ENCODE measurements at regions not wholly inside any gene's neighbourhood (a gene's known extent, or its start where the extent isn't known, plus 50 kb on each side); places are given as distances from the start of the nearest gene placed in this dataset.
A peak's percentile ranks its signal among the peaks of the same experiment; 100 is the strongest.

DNA sequence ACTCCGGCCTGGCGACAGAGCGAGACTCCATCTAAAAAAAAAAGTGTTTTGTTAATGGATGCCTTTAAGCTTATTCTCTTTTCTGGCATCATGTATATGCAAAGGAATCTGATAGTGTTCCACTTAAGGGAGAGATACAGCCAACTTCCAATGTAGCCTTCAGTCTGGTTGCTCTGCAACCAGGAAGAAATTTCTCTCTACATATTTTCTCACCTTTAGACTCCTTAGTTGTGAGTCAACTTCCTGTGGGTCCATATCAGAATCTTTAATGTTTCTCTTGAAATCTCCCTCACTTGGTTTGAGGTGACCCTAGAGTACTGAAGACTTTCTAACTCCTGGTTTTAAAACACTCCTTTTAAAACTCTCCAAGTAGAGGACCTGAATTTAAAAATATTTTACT, 340.4 kb downstream of the SLC6A15 start:
- Histone ChIP-seq H3K9ac (ENCODE audit: control insufficient read depth, extremely low read depth, insufficient read depth, low read length) (no peak overlapping the region), H3K4me2 (ENCODE audit: control insufficient read depth, extremely low read depth, insufficient read depth, low read depth, low read length) (peak overlapping the region; percentile 43), H3K79me2 (ENCODE audit: control insufficient read depth, insufficient read depth, low read length) (no peaks in the 10 kb centered on the region), H3K9me1 (ENCODE audit: control insufficient read depth, extremely low read depth, insufficient read depth, low read length) (no peaks in the 10 kb centered on the region), H3K9me3 (ENCODE audit: control insufficient read depth, low read depth, low read length) (no peaks in the 10 kb centered on the region), H4K20me1 (ENCODE audit: control insufficient read depth, extremely low read depth, insufficient read depth, low read length) (no peaks in the 10 kb centered on the region), H3K36me3 (ENCODE audit: control insufficient read depth in 2 of 2, extremely low read depth in 1 of 2, insufficient read depth in 2 of 2, low read length in 2 of 2) (no peaks in the 10 kb centered on the region), H3K4me1 (ENCODE audit: control insufficient read depth, extremely low read depth, insufficient read depth, low read length) (no peaks in the 10 kb centered on the region), H3K27me3 (ENCODE audit: control insufficient read depth, extremely low read depth, insufficient read depth, low read length) (no peaks in the 10 kb centered on the region), H3K27ac (ENCODE audit: control insufficient read depth, insufficient read depth, low read length) (no peak overlapping the region), H3K4me3 (ENCODE audit: control insufficient read depth in 2 of 3, extremely low read depth in 1 of 3, insufficient read depth in 2 of 3, low read depth in 1 of 3, low read length in 3 of 3) (peak overlapping the region in 1 of 3 experiments; percentile 31), H2AFZ (ENCODE audit: control insufficient read depth, low read length) (peak overlapping the region; percentile 64)
- dilution Hi-C loops (cut with MboI; ENCODE audit: extremely low pct_ligation_motif_present, low sequenced_read_pairs) = no loop called here
- DNase-seq (ENCODE audit: low read depth, low spot score) (no peak), FAIRE-seq (peak; percentile 91)
- TF ChIP-seq EZH2 (IDR thresholded peaks at IDR 0.05; ENCODE audit: low read length) = no peak
- TF ChIP-seq, protein P1, sequence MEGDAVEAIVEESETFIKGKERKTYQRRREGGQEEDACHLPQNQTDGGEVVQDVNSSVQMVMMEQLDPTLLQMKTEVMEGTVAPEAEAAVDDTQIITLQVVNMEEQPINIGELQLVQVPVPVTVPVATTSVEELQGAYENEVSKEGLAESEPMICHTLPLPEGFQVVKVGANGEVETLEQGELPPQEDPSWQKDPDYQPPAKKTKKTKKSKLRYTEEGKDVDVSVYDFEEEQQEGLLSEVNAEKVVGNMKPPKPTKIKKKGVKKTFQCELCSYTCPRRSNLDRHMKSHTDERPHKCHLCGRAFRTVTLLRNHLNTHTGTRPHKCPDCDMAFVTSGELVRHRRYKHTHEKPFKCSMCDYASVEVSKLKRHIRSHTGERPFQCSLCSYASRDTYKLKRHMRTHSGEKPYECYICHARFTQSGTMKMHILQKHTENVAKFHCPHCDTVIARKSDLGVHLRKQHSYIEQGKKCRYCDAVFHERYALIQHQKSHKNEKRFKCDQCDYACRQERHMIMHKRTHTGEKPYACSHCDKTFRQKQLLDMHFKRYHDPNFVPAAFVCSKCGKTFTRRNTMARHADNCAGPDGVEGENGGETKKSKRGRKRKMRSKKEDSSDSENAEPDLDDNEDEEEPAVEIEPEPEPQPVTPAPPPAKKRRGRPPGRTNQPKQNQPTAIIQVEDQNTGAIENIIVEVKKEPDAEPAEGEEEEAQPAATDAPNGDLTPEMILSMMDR (optimal IDR thresholded peaks at IDR 0.05 in 1 of 3, IDR thresholded peaks at IDR 0.05 in 1 of 3, conservative IDR thresholded peaks at IDR 0.05 in 1 of 3; ENCODE audit: extremely low read depth in 1 of 3, insufficient read depth in 2 of 3, low read length in 3 of 3) = no peak

DNA sequence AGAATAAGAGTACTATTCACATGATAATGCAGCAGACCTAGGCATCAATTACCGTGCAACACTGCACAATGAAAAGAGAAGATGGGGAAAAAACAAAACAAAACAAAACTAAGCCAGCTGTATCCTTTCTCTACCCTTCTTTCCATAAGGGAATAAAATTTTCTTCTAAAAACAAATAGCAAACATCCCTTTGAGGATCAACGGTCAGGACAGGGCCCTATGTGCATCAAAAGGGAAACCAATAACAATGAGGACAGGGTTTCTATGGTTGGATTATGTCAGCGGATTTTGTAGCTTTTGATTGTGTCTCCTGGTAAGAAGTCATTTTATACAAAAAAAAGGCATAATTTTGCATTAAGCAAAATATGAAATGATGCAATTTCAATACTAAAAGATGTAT, 350.3 kb downstream of the SLC6A15 start:
- FAIRE-seq = no peak
- H2AFZ ChIP-seq (ENCODE audit: control insufficient read depth, low read length) = no peak overlapping the region
- no peak overlapping the region for H3K4me2 ChIP-seq (ENCODE audit: control insufficient read depth, extremely low read depth, insufficient read depth, low read depth, low read length)
- no peaks in the 10 kb centered on the region for H3K36me3 ChIP-seq (ENCODE audit: control insufficient read depth in 2 of 2, extremely low read depth in 1 of 2, insufficient read depth in 2 of 2, low read length in 2 of 2)
- no peaks in the 10 kb centered on the region for H3K4me1 ChIP-seq (ENCODE audit: control insufficient read depth, extremely low read depth, insufficient read depth, low read length)
- no peaks in the 10 kb centered on the region for H3K79me2 ChIP-seq (ENCODE audit: control insufficient read depth, insufficient read depth, low read length)
- H3K4me3 ChIP-seq (ENCODE audit: control insufficient read depth in 2 of 3, extremely low read depth in 1 of 3, insufficient read depth in 2 of 3, low read depth in 1 of 3, low read length in 3 of 3) = no peak overlapping the region
- H3K9me3 ChIP-seq (ENCODE audit: control insufficient read depth, low read depth, low read length) = no peaks in the 10 kb centered on the region
- H3K27me3 ChIP-seq (ENCODE audit: control insufficient read depth, extremely low read depth, insufficient read depth, low read length) = no peaks in the 10 kb centered on the region
- TF ChIP-seq EZH2 (IDR thresholded peaks at IDR 0.05; ENCODE audit: low read length) = no peak
- TF ChIP-seq, protein P1 (optimal IDR thresholded peaks at IDR 0.05 in 1 of 3, IDR thresholded peaks at IDR 0.05 in 1 of 3, conservative IDR thresholded peaks at IDR 0.05 in 1 of 3; ENCODE audit: extremely low read depth in 1 of 3, insufficient read depth in 2 of 3, low read length in 3 of 3) = no peak
- no peaks in the 10 kb centered on the region for H4K20me1 ChIP-seq (ENCODE audit: control insufficient read depth, extremely low read depth, insufficient read depth, low read length)
- no peak for DNase-seq (ENCODE audit: low read depth, low spot score)
- H3K9me1 ChIP-seq (ENCODE audit: control insufficient read depth, extremely low read depth, insufficient read depth, low read length) = no peaks in the 10 kb centered on the region
- no peak overlapping the region for H3K27ac ChIP-seq (ENCODE audit: control insufficient read depth, insufficient read depth, low read length)
- no peak overlapping the region for H3K9ac ChIP-seq (ENCODE audit: control insufficient read depth, extremely low read depth, insufficient read depth, low read length)
- dilution Hi-C loops (cut with MboI; ENCODE audit: extremely low pct_ligation_motif_present, low sequenced_read_pairs) = no loop called here

All from keratinocyte (primary cell).